SK-N-MC (cell line): ENCODE measurements at regions not wholly inside any gene's neighbourhood (a gene's known extent, or its start where the extent isn't known, plus 50 kb on each side); places are given as distances from the start of the nearest gene placed in this dataset.

Experiments used
- EZH2 ChIP-seq: fragments of 200-600 bp; sonication (generic); IDR thresholded peaks from one replicate; pipeline ENCODE4 v1.6.1; 2017; ENCODE audit warnings: antibody characterized with exemption
- FOXP2 ChIP-seq: optimal IDR thresholded peaks from 2 replicates; pipeline ENCODE3; 2011; ENCODE audit warnings: mild to moderate bottlenecking, moderate library complexity; ENCODE audit not compliant: insufficient read depth; ENCODE audit errors: extremely low read length, control extremely low read depth
- POLR2AphosphoS5 ChIP-seq: IDR thresholded peaks from 2 replicates; pipeline ENCODE4 v1.6.1; 2012; ENCODE audit warnings: mild to moderate bottlenecking, low read depth, low read length, borderline replicate concordance

DNA sequence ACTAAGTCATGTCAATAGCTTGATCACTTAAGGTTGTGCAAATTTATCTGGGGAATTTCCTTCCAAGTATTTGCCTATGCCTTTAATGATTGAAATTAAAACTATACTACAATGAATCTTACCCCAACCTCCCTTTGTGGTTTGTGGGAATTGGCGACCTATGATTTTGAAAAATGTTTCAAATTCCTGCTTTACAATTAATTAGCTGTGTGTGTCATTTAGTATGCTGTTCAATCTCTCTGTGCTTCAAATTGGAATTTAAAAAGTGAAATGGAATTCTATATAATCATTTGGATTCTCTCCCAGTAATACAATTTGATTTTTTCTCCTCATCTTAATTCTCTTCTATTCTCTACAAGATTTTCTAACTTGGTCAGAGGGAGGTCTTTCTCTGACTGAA is 2319.5 kb downstream of the ARAP2 start:
- no peak for TF ChIP-seq POLR2AphosphoS5
- no peak for TF ChIP-seq EZH2
- no peak for TF ChIP-seq FOXP2
